ENCODE measurements at regions not wholly inside any gene's neighbourhood (a gene's known extent, or its start where the extent isn't known, plus 50 kb on each side); places are given as distances from the start of the nearest gene placed in this dataset.

DNA sequence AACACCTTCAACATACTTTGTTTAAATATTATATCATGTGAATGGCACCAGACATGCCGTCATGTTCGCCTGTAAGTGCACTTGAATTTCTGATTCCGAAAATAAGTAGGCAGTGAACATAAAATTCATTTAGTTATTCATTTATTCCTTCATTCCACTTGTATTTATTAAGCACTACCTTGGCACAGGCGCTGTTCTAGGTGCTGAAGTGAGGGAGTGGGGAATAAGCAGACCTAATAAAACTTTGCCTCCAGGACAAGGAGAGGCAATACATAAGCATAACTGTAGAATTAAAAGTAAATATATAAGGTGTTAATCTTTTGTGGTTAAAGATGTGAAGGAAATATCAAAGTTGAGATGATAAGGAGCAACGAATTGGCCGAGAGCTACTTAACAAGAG lies 297.4 kb downstream of the TENT4A start:
- Histone ChIP-seq H3K27me3 (ENCODE audit: control insufficient read depth, insufficient read depth, low read length) (no peaks in the 10 kb centered on the region), H3K23ac (ENCODE audit: low read depth, low read length) (no peak overlapping the region), H3K9me1 (ENCODE audit: insufficient read depth, low read length) (no peaks in the 10 kb centered on the region), H3K9me3 (ENCODE audit: control insufficient read depth, insufficient read depth, low read length) (peaks cover 1% of the 10 kb centered on the region), H2AK9ac (replicated peaks; ENCODE audit: low read depth, low read length, poor library complexity) (no peak overlapping the region), H2AFZ (replicated peaks; ENCODE audit: low read length, poor library complexity) (no peak overlapping the region), H4K8ac (ENCODE audit: low read depth in 2 of 2, low read length in 2 of 2) (no peak overlapping the region), H3K56ac (ENCODE audit: extremely low read depth, insufficient read depth, low read length) (no peak overlapping the region), H3K36me3 (ENCODE audit: control insufficient read depth, insufficient read depth, low read length) (no peaks in the 10 kb centered on the region), H4K20me1 (ENCODE audit: insufficient read depth, low read length) (no peaks in the 10 kb centered on the region), H3K9ac (ENCODE audit: low read depth, low read length) (no peak overlapping the region), H2BK20ac (ENCODE audit: low read depth, low read length) (no peak overlapping the region), H2BK120ac (ENCODE audit: low read depth, low read length) (no peak overlapping the region), H4K5ac (ENCODE audit: low read depth, low read length) (no peak overlapping the region), H3K14ac (replicated peaks; ENCODE audit: low read depth, low read length) (no peak overlapping the region), H3K79me1 (ENCODE audit: low read depth in 1 of 2, low read length in 2 of 2) (no peaks in the 10 kb centered on the region), H3K27ac (ENCODE audit: insufficient read depth, low read length) (no peak overlapping the region), H3K4me1 (ENCODE audit: control insufficient read depth, insufficient read depth, low read length) (no peaks in the 10 kb centered on the region), H2AK5ac (ENCODE audit: low read depth, low read length) (no peak overlapping the region), H2BK15ac (ENCODE audit: low read depth, low read length) (no peak overlapping the region), H2BK5ac (ENCODE audit: low read depth, low read length, poor library complexity, severe bottlenecking) (no peak overlapping the region), H3K18ac (ENCODE audit: low read depth, low read length) (no peak overlapping the region), H4K91ac (ENCODE audit: insufficient read depth, low read depth, low read length) (no peak overlapping the region), H3K4me3 (ENCODE audit: insufficient read depth, low read depth, low read length) (no peak overlapping the region), H3K4me2 (ENCODE audit: low read depth, low read length) (no peak overlapping the region), H3K4ac (ENCODE audit: low read depth, low read length) (no peak overlapping the region)
- WGBS, 2 experiments (ENCODE audit: extremely low coverage in 2 of 2, insufficient read length in 1 of 2), result 27% methylated on average over 2 of the region's 6 CpGs; no CpG with 5 or more reads in 1 of the 2 experiments
- TF ChIP-seq, protein P1, sequence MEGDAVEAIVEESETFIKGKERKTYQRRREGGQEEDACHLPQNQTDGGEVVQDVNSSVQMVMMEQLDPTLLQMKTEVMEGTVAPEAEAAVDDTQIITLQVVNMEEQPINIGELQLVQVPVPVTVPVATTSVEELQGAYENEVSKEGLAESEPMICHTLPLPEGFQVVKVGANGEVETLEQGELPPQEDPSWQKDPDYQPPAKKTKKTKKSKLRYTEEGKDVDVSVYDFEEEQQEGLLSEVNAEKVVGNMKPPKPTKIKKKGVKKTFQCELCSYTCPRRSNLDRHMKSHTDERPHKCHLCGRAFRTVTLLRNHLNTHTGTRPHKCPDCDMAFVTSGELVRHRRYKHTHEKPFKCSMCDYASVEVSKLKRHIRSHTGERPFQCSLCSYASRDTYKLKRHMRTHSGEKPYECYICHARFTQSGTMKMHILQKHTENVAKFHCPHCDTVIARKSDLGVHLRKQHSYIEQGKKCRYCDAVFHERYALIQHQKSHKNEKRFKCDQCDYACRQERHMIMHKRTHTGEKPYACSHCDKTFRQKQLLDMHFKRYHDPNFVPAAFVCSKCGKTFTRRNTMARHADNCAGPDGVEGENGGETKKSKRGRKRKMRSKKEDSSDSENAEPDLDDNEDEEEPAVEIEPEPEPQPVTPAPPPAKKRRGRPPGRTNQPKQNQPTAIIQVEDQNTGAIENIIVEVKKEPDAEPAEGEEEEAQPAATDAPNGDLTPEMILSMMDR (conservative IDR thresholded peaks at IDR 0.05; ENCODE audit: low read depth, low read length), result no peak
- TF ChIP-seq POLR2A (IDR thresholded peaks at IDR 0.05; ENCODE audit: low read depth, low read length), result no peak
- TF ChIP-seq RCOR1 (IDR thresholded peaks at IDR 0.05; ENCODE audit: insufficient replicate concordance, low read length), result no peak
- TF ChIP-seq FOS (IDR thresholded peaks at IDR 0.05; ENCODE audit: low read depth, low read length), result no peak
- TF ChIP-seq MAFK (IDR thresholded peaks at IDR 0.05; ENCODE audit: low read depth, low read length), result no peak
- no peak for TF ChIP-seq MAZ (IDR thresholded peaks at IDR 0.05; ENCODE audit: borderline replicate concordance, low read depth, low read length)
- no peak for TF ChIP-seq CEBPB (IDR thresholded peaks at IDR 0.05; ENCODE audit: low read depth, low read length)
- TF ChIP-seq CHD1 (IDR thresholded peaks at IDR 0.05; ENCODE audit: low read depth, low read length), result no peak
- no peak for TF ChIP-seq RFX5 (IDR thresholded peaks at IDR 0.05; ENCODE audit: low read depth, low read length)
- TF ChIP-seq, protein P2, sequence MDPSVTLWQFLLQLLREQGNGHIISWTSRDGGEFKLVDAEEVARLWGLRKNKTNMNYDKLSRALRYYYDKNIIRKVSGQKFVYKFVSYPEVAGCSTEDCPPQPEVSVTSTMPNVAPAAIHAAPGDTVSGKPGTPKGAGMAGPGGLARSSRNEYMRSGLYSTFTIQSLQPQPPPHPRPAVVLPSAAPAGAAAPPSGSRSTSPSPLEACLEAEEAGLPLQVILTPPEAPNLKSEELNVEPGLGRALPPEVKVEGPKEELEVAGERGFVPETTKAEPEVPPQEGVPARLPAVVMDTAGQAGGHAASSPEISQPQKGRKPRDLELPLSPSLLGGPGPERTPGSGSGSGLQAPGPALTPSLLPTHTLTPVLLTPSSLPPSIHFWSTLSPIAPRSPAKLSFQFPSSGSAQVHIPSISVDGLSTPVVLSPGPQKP (IDR thresholded peaks at IDR 0.05; ENCODE audit: borderline replicate concordance, low read depth, low read length), result no peak
- no peak for TF ChIP-seq NFE2L2 (IDR thresholded peaks at IDR 0.05; ENCODE audit: low read depth, low read length)
- ChIA-PET CTCF (no interaction called here), POLR2A (ENCODE audit: unreplicated experiment) (no interaction called here)
- BruUV-seq (replicated peaks), result no TSS peak
- in situ Hi-C loops (cut with MboI; ENCODE audit: low sequenced_read_pairs), result no loop called here
- intact Hi-C loops (cut with micrococcal nuclease), result no loop called here
- DNase-seq (no peak), ATAC-seq (ENCODE audit: low read depth) (no peak)
- dilution Hi-C loops (cut with HindIII; ENCODE audit: low sequenced_read_pairs, unreplicated experiment), result no loop called here

All from IMR-90 (cell line).